H1 (cell line): ENCODE measurements at regions not wholly inside any gene's neighbourhood (a gene's known extent, or its start where the extent isn't known, plus 50 kb on each side); places are given as distances from the start of the nearest gene placed in this dataset.

Experiments
- CEBPB ChIP-seq: IDR thresholded peaks from 2 replicates; pipeline ENCODE4 v1.6.1; 2012; ENCODE audit warnings: low read depth, low read length
- POLR2A ChIP-seq, 2 experiments: IDR thresholded peaks; 1 replicate in 1 of 2; 2 replicates in 1 of 2; pipeline ENCODE4 v1.6.1; 2011; ENCODE audit warnings: low read depth in 2 of 2, low read length in 2 of 2, mild to moderate bottlenecking in 2 of 2; ENCODE audit errors: control extremely low read depth in 1 of 2
- SAP30 ChIP-seq: fragments of 300-600 bp; sonication (generic); IDR thresholded peaks from 2 replicates; pipeline ENCODE4 v1.7.1; 2012; ENCODE audit warnings: low read length, moderate library complexity, mild to moderate bottlenecking, inconsistent platforms; ENCODE audit not compliant: insufficient read depth, insufficient replicate concordance
- SP4 ChIP-seq: IDR thresholded peaks from 2 replicates; pipeline ENCODE4 v1.6.1; 2012; ENCODE audit warnings: low read length, inconsistent platforms

GRCh38 chr2:145066151-145066661 is 546.3 kb upstream of the ZEB2 start (continued):
- TF ChIP-seq POLR2A (IDR thresholded peaks at IDR 0.05; ENCODE audit: control extremely low read depth in 1 of 2, low read depth in 2 of 2, low read length in 2 of 2) (no peak), CEBPB (no peak), SP4 (no peak), SAP30 (no peak)
- TF ChIP-seq, all 59 proteins: peak for 0
